ENCODE measurements at regions not wholly inside any gene's neighbourhood (a gene's known extent, or its start where the extent isn't known, plus 50 kb on each side); places are given as distances from the start of the nearest gene placed in this dataset.

DNA sequence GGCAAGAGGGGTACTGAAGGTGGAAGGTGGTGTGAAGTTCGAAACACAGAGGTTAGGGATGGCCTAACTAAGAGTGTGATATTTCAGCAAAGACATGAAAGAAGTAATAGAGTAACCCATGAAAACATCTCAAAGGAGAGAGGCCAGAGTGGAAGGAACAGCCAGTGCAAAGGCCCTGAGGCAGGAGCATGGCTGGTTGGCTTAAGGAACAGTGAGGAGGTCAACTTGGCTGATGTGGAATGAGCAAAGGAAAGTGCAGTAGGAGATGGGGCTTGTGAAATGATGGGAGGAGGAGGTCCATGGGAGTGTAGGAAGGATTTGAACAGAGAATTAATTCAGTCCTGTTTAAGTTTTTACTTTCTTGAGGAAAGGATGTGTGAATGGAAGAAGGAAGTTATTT is 178.3 kb upstream of the ZNF608 start:
- Histone ChIP-seq H3K36me3 (ENCODE audit: control insufficient read depth, insufficient read depth, low read length) (no peaks in the 10 kb centered on the region), H3K9me3 (ENCODE audit: control insufficient read depth, low read length) (no peaks in the 10 kb centered on the region), H3K4me1 (ENCODE audit: control insufficient read depth, insufficient read depth, low read length, poor library complexity, severe bottlenecking) (peaks cover 18% of the 10 kb centered on the region), H3K4me3 (ENCODE audit: extremely low read depth, insufficient read depth, low read length, poor library complexity, severe bottlenecking) (no peak overlapping the region), H3K27ac (ENCODE audit: low read depth, low read length, severe bottlenecking) (no peak overlapping the region)
- 100% methylated on average over 1 of the region's 1 CpG for WGBS, 2 experiments (ENCODE audit: insufficient coverage in 2 of 2)

DNA sequence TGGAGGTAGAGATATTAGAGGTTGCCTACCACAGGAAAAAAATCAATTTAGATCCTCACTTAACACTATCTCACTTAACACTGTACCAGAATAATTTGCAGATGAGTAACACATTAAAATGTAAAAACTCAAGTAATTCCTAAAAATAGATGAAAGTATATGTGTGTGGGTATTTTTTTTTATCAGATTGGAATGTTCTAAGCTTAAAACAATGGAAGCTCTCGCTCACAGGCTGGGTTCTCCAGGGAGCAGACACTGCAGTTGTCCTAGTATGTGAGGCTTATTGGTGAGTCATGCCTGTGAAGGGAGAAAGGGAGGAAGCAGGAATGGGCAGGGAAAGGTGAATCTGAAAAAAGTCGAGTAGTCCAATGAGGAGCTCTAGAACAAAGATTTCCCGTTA is 181.3 kb upstream of the ZNF608 start:
- H3K27ac ChIP-seq (ENCODE audit: low read depth, low read length, severe bottlenecking), result no peak overlapping the region
- WGBS, 2 experiments (ENCODE audit: insufficient coverage in 2 of 2), result 82 to 91% methylated on average over 3 of the region's 3 CpGs
- no peaks in the 10 kb centered on the region for H3K36me3 ChIP-seq (ENCODE audit: control insufficient read depth, insufficient read depth, low read length)
- H3K4me1 ChIP-seq (ENCODE audit: control insufficient read depth, insufficient read depth, low read length, poor library complexity, severe bottlenecking), result peaks cover 2% of the 10 kb centered on the region
- H3K4me3 ChIP-seq (ENCODE audit: extremely low read depth, insufficient read depth, low read length, poor library complexity, severe bottlenecking), result no peak overlapping the region
- no peaks in the 10 kb centered on the region for H3K9me3 ChIP-seq (ENCODE audit: control insufficient read depth, low read length)

DNA sequence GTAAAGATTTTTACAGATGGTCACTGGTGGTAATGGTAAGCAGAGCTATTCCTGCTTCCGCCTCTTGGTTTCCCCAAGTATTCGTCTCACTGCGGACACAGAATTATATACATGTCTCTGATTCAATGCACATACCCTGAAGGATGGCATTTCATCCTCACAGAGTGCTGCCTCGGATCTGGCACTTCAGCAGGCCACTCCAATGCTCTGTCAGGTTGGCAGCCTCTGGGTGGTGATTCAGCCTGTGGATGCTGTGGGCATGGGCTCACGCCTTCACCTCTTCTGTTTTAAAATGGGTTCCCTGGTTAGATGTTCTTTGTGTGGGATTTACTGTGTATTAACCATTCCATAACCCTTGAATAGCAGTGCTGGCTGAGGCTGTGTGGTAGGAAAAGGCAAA is 182.6 kb upstream of the ZNF608 start:
- no peak overlapping the region for H3K27ac ChIP-seq (ENCODE audit: low read depth, low read length, severe bottlenecking)
- no peaks in the 10 kb centered on the region for H3K4me1 ChIP-seq (ENCODE audit: control insufficient read depth, insufficient read depth, low read length, poor library complexity, severe bottlenecking)
- 94 to 100% methylated on average over 4 of the region's 5 CpGs for WGBS, 2 experiments (ENCODE audit: insufficient coverage in 2 of 2)
- H3K4me3 ChIP-seq (ENCODE audit: extremely low read depth, insufficient read depth, low read length, poor library complexity, severe bottlenecking), result no peak overlapping the region
- H3K9me3 ChIP-seq (ENCODE audit: control insufficient read depth, low read length), result no peaks in the 10 kb centered on the region
- no peaks in the 10 kb centered on the region for H3K36me3 ChIP-seq (ENCODE audit: control insufficient read depth, insufficient read depth, low read length)

DNA sequence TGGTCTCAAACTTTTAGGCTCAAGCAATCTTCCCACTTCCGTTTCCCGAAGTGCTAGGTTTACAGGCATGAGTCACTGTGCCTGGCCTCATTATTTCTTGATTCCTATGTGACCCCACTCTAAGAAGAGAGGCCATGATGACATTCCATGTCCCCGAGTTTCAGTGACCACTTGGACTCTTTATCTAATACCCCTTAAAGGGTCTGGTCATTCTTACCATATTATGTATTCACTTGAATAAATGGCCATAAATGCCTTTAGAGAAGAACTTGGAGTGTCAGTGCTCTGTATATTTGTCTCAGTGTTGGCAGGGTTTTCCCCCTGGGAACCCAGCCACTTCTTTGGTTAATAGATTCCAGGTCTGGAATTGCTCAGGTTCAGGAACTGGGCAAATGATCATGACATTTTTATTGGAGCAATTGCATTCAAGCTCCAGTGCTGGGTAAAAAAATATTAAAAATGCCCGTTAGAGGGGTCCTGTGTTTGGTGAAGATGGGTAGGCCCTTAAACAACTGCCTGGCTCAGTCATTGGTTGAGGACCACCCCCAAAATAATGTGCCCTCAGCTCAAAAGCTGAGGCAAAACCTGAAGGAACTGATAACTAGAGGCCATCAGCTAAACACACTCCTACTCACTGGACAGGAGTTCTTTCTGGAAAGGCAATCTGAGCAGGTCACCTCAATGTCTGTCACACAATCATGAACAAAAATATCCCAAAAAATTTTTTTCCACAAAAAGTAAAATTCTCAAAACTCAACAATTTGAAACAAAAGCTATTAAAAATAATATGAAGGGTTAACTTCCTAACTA is 186.6 kb upstream of the ZNF608 start:
- no peak overlapping the region for H3K4me3 ChIP-seq (ENCODE audit: extremely low read depth, insufficient read depth, low read length, poor library complexity, severe bottlenecking)
- no peaks in the 10 kb centered on the region for H3K4me1 ChIP-seq (ENCODE audit: control insufficient read depth, insufficient read depth, low read length, poor library complexity, severe bottlenecking)
- no peaks in the 10 kb centered on the region for H3K36me3 ChIP-seq (ENCODE audit: control insufficient read depth, insufficient read depth, low read length)
- WGBS, 2 experiments (ENCODE audit: insufficient coverage in 2 of 2), result 51 to 63% methylated on average over 3 of the region's 4 CpGs
- H3K27ac ChIP-seq (ENCODE audit: low read depth, low read length, severe bottlenecking), result peak overlapping the region; percentile 71
- H3K9me3 ChIP-seq (ENCODE audit: control insufficient read depth, low read length), result no peaks in the 10 kb centered on the region

DNA sequence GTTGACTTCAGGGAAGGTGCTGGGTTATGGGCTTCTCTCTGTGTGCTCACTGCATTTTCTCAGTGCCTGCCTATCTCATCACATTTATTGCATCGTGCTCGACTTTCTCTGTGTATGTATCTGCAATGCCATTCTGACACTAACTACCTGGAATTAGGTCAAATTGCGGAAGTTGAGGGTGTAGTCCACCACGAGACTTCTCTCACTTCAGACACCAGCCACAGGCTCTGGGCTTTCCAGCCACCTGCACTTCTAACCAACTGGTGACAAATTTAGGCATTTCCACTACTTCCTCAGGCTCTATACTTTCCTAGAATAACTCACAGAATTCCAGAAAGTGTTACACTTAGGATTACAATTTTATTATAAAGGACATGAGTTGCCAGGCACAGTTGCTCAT is 188.6 kb upstream of the ZNF608 start:
- peaks cover 3% of the 10 kb centered on the region for H3K9me3 ChIP-seq (ENCODE audit: control insufficient read depth, low read length)
- 90 to 94% methylated on average over 2 of the region's 4 CpGs for WGBS, 2 experiments (ENCODE audit: insufficient coverage in 2 of 2)
- H3K4me1 ChIP-seq (ENCODE audit: control insufficient read depth, insufficient read depth, low read length, poor library complexity, severe bottlenecking), result no peaks in the 10 kb centered on the region
- H3K4me3 ChIP-seq (ENCODE audit: extremely low read depth, insufficient read depth, low read length, poor library complexity, severe bottlenecking), result no peak overlapping the region
- no peak overlapping the region for H3K27ac ChIP-seq (ENCODE audit: low read depth, low read length, severe bottlenecking)
- H3K36me3 ChIP-seq (ENCODE audit: control insufficient read depth, insufficient read depth, low read length), result no peaks in the 10 kb centered on the region

DNA sequence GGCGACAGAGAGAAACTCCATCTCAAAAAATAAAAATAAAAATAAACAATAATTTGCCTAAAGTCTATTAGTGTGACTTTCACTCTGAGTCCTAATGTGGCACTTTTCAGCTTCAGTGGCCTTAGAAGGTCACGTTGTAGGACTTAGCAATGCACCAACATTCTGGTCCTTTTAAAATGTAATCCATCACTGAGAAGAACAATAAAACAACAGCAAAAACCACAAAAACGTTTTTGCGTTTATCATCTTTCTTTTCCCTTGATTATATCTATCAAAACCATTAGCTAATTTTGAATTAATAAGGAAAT is 190.1 kb upstream of the ZNF608 start:
- Histone ChIP-seq H3K36me3 (ENCODE audit: control insufficient read depth, insufficient read depth, low read length) (no peaks in the 10 kb centered on the region), H3K27ac (ENCODE audit: low read depth, low read length, severe bottlenecking) (no peak overlapping the region), H3K9me3 (ENCODE audit: control insufficient read depth, low read length) (peaks cover 4% of the 10 kb centered on the region), H3K4me1 (ENCODE audit: control insufficient read depth, insufficient read depth, low read length, poor library complexity, severe bottlenecking) (no peaks in the 10 kb centered on the region), H3K4me3 (ENCODE audit: extremely low read depth, insufficient read depth, low read length, poor library complexity, severe bottlenecking) (no peak overlapping the region)
- WGBS, 2 experiments (ENCODE audit: insufficient coverage in 2 of 2), result 89 to 100% methylated on average over 1 of the region's 4 CpGs

DNA sequence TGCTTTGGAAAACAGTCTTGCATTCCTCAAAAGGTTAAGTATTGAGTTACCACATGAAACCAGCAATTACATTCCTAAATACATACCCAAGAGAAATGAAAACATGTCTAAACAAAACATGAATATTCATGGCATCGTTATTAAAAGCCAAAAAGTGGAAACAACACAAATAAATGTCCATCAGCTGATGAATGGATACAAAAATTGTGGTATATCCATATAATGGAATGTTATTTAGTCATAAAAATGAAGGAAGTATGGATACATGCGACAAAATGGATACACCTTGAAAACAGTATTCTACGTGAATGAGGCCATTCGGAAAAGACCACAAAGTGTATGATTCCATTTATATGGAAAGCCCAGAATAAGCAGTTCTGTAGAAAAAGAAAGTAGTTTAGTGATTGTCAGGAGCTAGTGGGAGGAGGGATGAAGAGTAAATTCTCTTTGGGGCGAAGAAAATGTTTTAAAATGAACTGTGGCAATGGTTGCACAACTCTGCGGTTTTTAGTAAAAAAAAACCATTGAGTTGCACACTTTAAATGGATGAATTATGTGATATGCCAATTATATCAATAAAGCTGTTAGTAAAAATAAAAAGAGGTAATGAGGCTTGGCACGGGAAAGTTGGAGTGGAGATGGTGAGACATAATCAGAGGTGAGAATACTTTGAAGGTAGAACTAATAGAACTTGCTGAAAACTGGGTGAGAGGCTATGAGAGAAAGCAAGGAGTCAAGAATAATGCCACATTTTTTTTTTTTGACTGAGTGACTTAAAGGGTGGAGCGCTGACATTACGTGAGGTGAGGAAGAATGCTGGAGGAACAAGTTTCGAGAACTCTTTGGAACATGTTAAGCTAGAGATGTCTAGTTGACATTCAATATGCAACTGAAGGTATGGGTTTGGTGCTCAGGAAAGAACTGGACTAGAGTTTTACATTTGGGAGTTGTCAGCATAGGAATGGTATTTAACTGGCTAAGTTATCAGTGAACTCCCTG is 194.9 kb upstream of the ZNF608 start:
- Histone ChIP-seq H3K4me1 (ENCODE audit: control insufficient read depth, insufficient read depth, low read length, poor library complexity, severe bottlenecking) (no peaks in the 10 kb centered on the region), H3K27ac (ENCODE audit: low read depth, low read length, severe bottlenecking) (no peak overlapping the region), H3K9me3 (ENCODE audit: control insufficient read depth, low read length) (peaks cover 4% of the 10 kb centered on the region), H3K4me3 (ENCODE audit: extremely low read depth, insufficient read depth, low read length, poor library complexity, severe bottlenecking) (no peak overlapping the region), H3K36me3 (ENCODE audit: control insufficient read depth, insufficient read depth, low read length) (no peaks in the 10 kb centered on the region)
- WGBS, 2 experiments (ENCODE audit: insufficient coverage in 2 of 2), result 77 to 79% methylated on average over 6 of the region's 10 CpGs

DNA sequence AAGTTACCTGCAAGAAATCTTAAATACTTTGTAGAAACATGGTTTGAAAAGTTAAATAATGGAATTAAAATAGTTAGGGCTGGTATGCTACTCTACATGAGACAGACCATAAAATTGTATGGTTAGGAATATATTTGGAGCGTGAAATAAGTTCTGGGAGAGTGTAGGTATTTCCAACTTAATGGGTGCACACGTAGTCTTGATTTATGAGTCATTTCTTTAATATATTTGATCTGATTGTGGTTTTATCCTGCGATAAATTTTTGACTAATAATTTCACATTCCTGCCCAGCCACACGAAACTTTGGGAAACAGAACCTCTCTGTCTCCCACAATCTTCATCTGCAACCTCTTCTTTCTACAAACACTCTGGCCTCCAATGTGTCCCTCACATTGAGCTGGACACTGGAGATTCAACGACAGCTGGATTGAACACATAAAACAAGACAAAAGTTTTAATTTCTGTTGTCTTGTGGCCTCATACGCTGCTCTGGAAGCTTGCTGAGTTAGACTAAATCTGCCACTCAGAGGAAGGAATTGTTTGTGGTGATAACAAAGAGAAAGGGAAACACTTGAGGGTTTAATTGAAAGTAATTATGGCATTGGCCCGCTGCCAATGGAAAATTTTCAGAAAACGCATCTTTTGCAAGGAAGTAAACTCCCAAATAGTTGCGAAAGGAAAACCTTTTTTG is 201.8 kb upstream of the ZNF608 start:
- Histone ChIP-seq H3K4me3 (ENCODE audit: extremely low read depth, insufficient read depth, low read length, poor library complexity, severe bottlenecking) (no peak overlapping the region), H3K4me1 (ENCODE audit: control insufficient read depth, insufficient read depth, low read length, poor library complexity, severe bottlenecking) (no peaks in the 10 kb centered on the region), H3K9me3 (ENCODE audit: control insufficient read depth, low read length) (no peaks in the 10 kb centered on the region), H3K36me3 (ENCODE audit: control insufficient read depth, insufficient read depth, low read length) (no peaks in the 10 kb centered on the region), H3K27ac (ENCODE audit: low read depth, low read length, severe bottlenecking) (peak overlapping the region; percentile 24)
- 92% methylated on average over 4 to 7 of the region's 9 CpGs for WGBS, 2 experiments (ENCODE audit: insufficient coverage in 2 of 2)

DNA sequence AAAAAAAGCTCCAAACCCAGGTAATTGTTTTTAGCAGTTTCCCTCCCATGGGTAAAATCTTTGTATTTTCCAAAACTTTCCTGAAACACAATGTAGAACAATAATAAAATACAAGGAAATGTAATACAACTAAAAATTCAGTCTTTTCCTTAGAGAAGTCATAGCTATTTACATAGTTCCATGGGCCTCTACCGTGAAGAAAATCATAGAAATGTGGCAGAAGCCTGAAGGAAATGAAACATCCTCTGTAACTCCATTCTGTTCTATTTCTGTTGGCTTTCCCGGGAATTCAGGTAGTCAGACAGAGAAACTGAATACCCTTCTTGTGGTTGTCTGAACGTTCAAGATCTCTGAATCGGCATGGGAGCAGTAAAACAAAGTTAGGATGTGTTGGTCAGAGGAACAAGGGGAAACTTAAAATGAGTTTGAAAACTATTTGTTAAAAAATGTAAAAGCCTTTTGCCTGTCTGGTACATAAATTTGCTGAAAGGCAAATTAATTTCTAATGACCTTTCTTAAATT is 202.4 kb upstream of the ZNF608 start:
- Histone ChIP-seq H3K9me3 (ENCODE audit: control insufficient read depth, low read length) (no peaks in the 10 kb centered on the region), H3K4me1 (ENCODE audit: control insufficient read depth, insufficient read depth, low read length, poor library complexity, severe bottlenecking) (no peaks in the 10 kb centered on the region), H3K36me3 (ENCODE audit: control insufficient read depth, insufficient read depth, low read length) (no peaks in the 10 kb centered on the region), H3K4me3 (ENCODE audit: extremely low read depth, insufficient read depth, low read length, poor library complexity, severe bottlenecking) (no peak overlapping the region), H3K27ac (ENCODE audit: low read depth, low read length, severe bottlenecking) (peak overlapping the region; percentile 24)
- WGBS, 2 experiments (ENCODE audit: insufficient coverage in 2 of 2), result 76 to 78% methylated on average over 3 of the region's 4 CpGs

DNA sequence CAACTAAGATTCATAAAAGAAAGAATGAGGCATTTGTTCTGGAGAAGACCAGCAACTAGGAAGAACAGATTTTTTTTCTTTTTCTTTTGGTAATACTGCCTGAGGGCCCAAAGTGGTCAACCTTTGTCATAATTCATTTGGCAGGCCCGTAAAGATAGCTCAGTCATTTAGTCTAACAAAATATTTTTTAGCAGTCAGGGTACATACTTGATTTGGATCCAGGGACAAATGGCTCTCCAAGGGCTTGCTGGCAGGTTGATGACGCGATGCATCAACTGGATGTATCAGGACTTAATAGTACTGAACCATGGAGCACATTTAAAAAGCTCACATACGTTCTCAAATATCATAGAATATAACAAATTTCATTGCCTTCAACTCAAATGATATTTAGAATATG is 203.4 kb upstream of the ZNF608 start:
- Histone ChIP-seq H3K9me3 (ENCODE audit: control insufficient read depth, low read length) (peaks cover 3% of the 10 kb centered on the region), H3K36me3 (ENCODE audit: control insufficient read depth, insufficient read depth, low read length) (no peaks in the 10 kb centered on the region), H3K27ac (ENCODE audit: low read depth, low read length, severe bottlenecking) (no peak overlapping the region), H3K4me1 (ENCODE audit: control insufficient read depth, insufficient read depth, low read length, poor library complexity, severe bottlenecking) (no peaks in the 10 kb centered on the region), H3K4me3 (ENCODE audit: extremely low read depth, insufficient read depth, low read length, poor library complexity, severe bottlenecking) (no peak overlapping the region)
- WGBS, 2 experiments (ENCODE audit: insufficient coverage in 2 of 2), result 100% methylated on average over 1 to 3 of the region's 4 CpGs

Measured in mesodermal cell (in vitro differentiated cells).